ENCODE measurements at regions not wholly inside any gene's neighbourhood (a gene's known extent, or its start where the extent isn't known, plus 50 kb on each side); places are given as distances from the start of the nearest gene placed in this dataset.
"Not testable (repeated sequence)": the region's sequence is repeated elsewhere in the genome, so short reads cannot be mapped to it uniquely, and the experiment has no call there.

DNA sequence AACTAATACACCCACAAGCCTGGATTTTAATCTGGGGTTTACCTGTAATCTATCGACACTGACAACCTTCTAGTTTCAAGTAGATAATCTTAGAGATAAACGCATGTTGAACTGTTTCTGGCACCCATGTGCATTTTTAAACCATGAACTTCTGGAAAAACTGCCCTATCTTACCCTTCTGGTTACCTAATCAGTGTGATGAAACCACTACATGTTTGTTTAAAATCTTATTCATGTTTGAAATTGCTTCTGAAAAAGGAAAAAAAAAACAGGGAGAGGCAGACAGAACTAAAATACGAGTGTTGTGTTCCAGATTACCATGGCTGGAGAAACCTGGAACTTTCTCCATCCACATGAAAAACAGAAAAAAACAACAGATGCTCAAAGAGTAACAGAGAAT is 139.3 kb downstream of the MID1IP1 start:
- no peak overlapping the region for H3K27ac ChIP-seq (ENCODE audit: low read length)
- H3K9ac ChIP-seq (ENCODE audit: low read length in 2 of 2): no peak overlapping the region
- peaks cover 0 to under 1% of the 10 kb centered on the region in 2 donors for H3K27me3 ChIP-seq (ENCODE audit: control insufficient read depth in 1 of 2, insufficient read depth in 2 of 2, low read length in 2 of 2)
- no peak overlapping the region for H3K4me3 ChIP-seq (ENCODE audit: low read length in 2 of 2)
- no peaks in the 10 kb centered on the region for H3K4me1 ChIP-seq (ENCODE audit: control insufficient read depth, insufficient read depth, low read length)
- no peaks in the 10 kb centered on the region for H3K9me3 ChIP-seq (ENCODE audit: control insufficient read depth in 2 of 2, low read length in 2 of 2)
- no peaks in the 10 kb centered on the region for H3K36me3 ChIP-seq (ENCODE audit: control insufficient read depth in 2 of 2, insufficient read depth in 2 of 2, low read length in 2 of 2)

DNA sequence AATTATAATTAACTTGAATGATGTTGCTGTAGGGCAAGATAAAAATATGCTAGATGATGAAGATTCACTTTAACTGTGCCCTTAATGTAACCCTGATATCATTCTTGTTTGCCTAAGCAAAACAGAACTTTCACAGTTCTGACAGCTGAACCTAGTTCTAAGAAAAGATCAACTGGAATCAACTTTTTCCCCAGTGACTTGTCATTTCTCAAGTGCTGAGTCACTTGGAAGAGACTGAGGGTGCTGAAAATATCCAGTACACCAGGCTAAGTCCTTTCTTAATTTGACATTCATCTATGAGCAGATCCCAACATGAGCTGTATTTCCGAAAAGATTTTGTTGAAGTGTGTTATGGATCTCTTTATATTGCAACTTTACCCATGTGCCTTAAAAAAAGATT is 140.4 kb downstream of the MID1IP1 start:
- no peak overlapping the region for H3K27ac ChIP-seq (ENCODE audit: low read length)
- no peaks in the 10 kb centered on the region for H3K4me1 ChIP-seq (ENCODE audit: control insufficient read depth, insufficient read depth, low read length)
- no peaks in the 10 kb centered on the region for H3K27me3 ChIP-seq (ENCODE audit: control insufficient read depth in 1 of 2, insufficient read depth in 2 of 2, low read length in 2 of 2)
- H3K9ac ChIP-seq (ENCODE audit: low read length in 2 of 2): no peak overlapping the region
- no peaks in the 10 kb centered on the region for H3K36me3 ChIP-seq (ENCODE audit: control insufficient read depth in 2 of 2, insufficient read depth in 2 of 2, low read length in 2 of 2)
- H3K4me3 ChIP-seq (ENCODE audit: low read length in 2 of 2): no peak overlapping the region
- no peaks in the 10 kb centered on the region for H3K9me3 ChIP-seq (ENCODE audit: control insufficient read depth in 2 of 2, low read length in 2 of 2)

DNA sequence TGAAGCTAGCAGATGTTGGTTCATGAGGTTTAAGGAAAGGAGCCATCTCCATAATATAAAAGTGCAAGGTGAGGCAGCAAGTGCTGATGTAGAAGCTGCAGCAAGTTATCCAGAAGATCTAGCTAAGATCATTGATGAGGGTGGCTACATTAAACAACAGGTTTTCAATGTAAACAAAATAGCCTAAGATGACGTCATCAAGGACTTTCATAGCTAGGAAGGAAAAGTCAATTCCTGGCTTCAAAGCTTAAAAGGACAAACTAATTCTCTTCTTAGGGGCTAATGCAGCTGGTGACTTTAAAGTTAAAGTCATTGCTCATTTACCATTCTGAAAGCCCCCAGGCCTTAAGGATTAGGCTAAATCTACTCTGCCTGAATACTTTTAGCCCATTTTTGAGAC is 141.9 kb downstream of the MID1IP1 start:
- Histone ChIP-seq H3K27me3 (ENCODE audit: control insufficient read depth in 1 of 2, insufficient read depth in 2 of 2, low read length in 2 of 2) (no peaks in the 10 kb centered on the region), H3K4me3 (ENCODE audit: low read length in 2 of 2) (no peak overlapping the region), H3K27ac (ENCODE audit: low read length) (no peak overlapping the region), H3K36me3 (ENCODE audit: control insufficient read depth in 2 of 2, insufficient read depth in 2 of 2, low read length in 2 of 2) (no peaks in the 10 kb centered on the region), H3K9me3 (ENCODE audit: control insufficient read depth in 2 of 2, low read length in 2 of 2) (no peaks in the 10 kb centered on the region), H3K9ac (ENCODE audit: low read length in 2 of 2) (no peak overlapping the region), H3K4me1 (ENCODE audit: control insufficient read depth, insufficient read depth, low read length) (no peaks in the 10 kb centered on the region)

DNA sequence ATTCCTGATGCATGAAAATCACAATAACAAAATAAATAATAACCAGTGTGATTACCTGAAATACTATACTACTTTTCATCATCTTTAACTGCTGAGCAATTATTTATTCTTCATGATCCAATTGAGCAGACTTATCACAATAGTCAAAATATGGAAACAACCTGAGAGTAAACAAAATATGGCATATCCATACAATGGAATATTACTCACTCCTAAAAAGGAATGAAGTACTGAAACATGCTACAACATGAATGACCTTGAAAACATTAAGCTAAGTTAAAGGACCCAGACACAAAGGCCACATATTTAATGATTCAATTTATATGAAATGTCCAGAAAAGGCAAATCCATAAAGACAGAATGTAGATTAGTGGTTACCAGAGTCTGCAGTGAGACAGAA is 146.8 kb downstream of the MID1IP1 start:
- Histone ChIP-seq H3K9me3 (ENCODE audit: control insufficient read depth in 2 of 2, low read length in 2 of 2) (peaks cover 0 to 3% of the 10 kb centered on the region in 2 donors), H3K27me3 (ENCODE audit: control insufficient read depth in 1 of 2, insufficient read depth in 2 of 2, low read length in 2 of 2) (no peaks in the 10 kb centered on the region), H3K36me3 (ENCODE audit: control insufficient read depth in 2 of 2, insufficient read depth in 2 of 2, low read length in 2 of 2) (no peaks in the 10 kb centered on the region), H3K4me1 (ENCODE audit: control insufficient read depth, insufficient read depth, low read length) (no peaks in the 10 kb centered on the region), H3K4me3 (ENCODE audit: low read length in 2 of 2) (no peak overlapping the region), H3K9ac (ENCODE audit: low read length in 2 of 2) (no peak overlapping the region), H3K27ac (ENCODE audit: low read length) (no peak overlapping the region)

DNA sequence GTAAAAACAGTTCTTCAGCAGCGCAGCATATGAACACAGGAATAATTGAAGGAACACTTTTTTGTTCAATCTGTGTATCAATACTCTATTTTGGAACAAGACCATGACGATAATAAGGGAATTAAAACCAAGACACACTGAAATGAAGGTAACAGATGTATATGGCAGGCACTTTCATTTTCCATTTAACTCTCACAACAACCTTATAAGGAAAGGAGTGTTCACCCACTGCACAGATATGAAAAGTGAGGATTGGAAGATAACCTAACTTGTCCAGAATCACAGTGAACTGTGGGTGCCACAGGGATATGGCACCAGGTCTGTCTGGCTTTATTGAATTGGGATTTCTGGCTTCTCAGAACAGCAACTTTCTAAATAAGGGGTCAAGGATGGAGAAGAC is 153.3 kb downstream of the MID1IP1 start:
- Histone ChIP-seq H3K4me3 (ENCODE audit: low read length in 2 of 2) (no peak overlapping the region), H3K9ac (ENCODE audit: low read length in 2 of 2) (no peak overlapping the region), H3K36me3 (ENCODE audit: control insufficient read depth in 2 of 2, insufficient read depth in 2 of 2, low read length in 2 of 2) (no peaks in the 10 kb centered on the region)

DNA sequence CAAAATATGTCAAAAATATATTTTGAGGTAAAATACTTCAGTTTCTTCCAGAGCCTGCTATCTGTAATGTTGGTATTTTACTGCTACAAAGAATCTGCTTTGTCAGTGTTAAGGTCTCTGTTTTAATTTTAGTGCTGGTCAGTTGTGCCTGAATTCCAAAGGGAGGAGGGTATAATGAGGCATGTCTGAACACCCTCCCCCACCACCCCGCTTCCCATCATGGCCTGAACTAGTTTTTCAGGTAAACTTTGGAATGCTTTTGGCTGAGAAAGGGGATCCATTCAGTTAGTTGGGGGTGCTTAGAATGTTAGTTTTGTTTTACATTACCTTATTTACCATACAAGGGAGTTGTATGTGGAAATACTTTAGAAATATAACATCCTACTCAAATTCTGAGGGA is 158.5 kb downstream of the MID1IP1 start:
- H3K4me3 ChIP-seq (ENCODE audit: low read length in 2 of 2): no peak overlapping the region
- no peak overlapping the region for H3K27ac ChIP-seq (ENCODE audit: low read length)
- H3K36me3 ChIP-seq (ENCODE audit: control insufficient read depth in 2 of 2, insufficient read depth in 2 of 2, low read length in 2 of 2): no peaks in the 10 kb centered on the region
- peaks cover 0 to 7% of the 10 kb centered on the region in 2 donors for H3K27me3 ChIP-seq (ENCODE audit: control insufficient read depth in 1 of 2, insufficient read depth in 2 of 2, low read length in 2 of 2)
- peaks cover 0 to 4% of the 10 kb centered on the region in 2 donors for H3K9me3 ChIP-seq (ENCODE audit: control insufficient read depth in 2 of 2, low read length in 2 of 2)
- no peak overlapping the region for H3K9ac ChIP-seq (ENCODE audit: low read length in 2 of 2)
- H3K4me1 ChIP-seq (ENCODE audit: control insufficient read depth, insufficient read depth, low read length): peaks cover 5% of the 10 kb centered on the region

More for the DNA sequence above, 153.3 kb downstream of the MID1IP1 start:
- Histone ChIP-seq H3K27me3 (ENCODE audit: control insufficient read depth in 1 of 2, insufficient read depth in 2 of 2, low read length in 2 of 2) (peaks cover 0 to 7% of the 10 kb centered on the region in 2 donors), H3K27ac (ENCODE audit: low read length) (no peak overlapping the region), H3K4me1 (ENCODE audit: control insufficient read depth, insufficient read depth, low read length) (peaks cover 2% of the 10 kb centered on the region), H3K9me3 (ENCODE audit: control insufficient read depth in 2 of 2, low read length in 2 of 2) (peaks cover 0 to 4% of the 10 kb centered on the region in 2 donors)

DNA sequence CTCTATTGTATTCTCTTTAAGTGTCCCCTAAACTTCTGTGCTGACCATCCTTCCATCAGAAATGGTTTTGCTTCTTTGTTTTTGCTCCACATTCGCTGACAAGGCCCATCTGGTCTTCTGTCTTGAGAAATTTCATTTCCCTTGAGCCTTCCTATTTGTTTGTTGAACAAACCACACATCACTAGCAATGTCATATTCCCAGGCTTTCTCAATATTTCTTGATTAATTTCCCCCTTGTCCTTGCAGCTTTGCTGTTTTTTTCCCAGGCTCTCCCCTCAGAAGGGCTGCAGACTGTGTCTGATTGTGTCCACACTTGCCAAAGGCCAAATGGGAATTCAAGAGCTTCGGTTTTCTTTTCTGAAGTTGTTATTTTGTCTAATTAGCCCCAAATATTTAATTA is 158.9 kb downstream of the MID1IP1 start:
- Histone ChIP-seq H3K9ac (ENCODE audit: low read length in 2 of 2) (no peak overlapping the region), H3K27me3 (ENCODE audit: control insufficient read depth in 1 of 2, insufficient read depth in 2 of 2, low read length in 2 of 2) (peaks cover 0 to 7% of the 10 kb centered on the region in 2 donors), H3K4me1 (ENCODE audit: control insufficient read depth, insufficient read depth, low read length) (peaks cover 5% of the 10 kb centered on the region), H3K9me3 (ENCODE audit: control insufficient read depth in 2 of 2, low read length in 2 of 2) (peaks cover 0 to 4% of the 10 kb centered on the region in 2 donors), H3K27ac (ENCODE audit: low read length) (no peak overlapping the region), H3K36me3 (ENCODE audit: control insufficient read depth in 2 of 2, insufficient read depth in 2 of 2, low read length in 2 of 2) (no peaks in the 10 kb centered on the region), H3K4me3 (ENCODE audit: low read length in 2 of 2) (no peak overlapping the region)

DNA sequence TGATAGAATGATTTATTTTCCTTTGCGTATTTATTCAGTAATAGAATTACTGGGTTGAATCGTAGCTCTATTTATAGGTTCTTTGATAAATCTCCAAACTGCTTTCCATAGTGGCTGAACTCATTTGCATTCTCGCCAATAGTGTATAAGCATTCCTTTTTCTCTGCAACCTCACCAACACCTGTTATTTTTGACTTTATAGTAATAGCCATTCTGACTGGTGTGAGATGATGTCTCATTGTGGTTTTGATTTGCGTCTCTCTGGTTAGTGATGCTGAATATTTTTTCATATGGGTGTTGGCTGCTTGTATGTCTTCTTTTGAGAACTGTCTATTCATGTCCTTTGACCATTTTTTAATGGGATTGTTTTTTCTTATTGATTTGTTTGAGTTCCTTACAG is 160.7 kb downstream of the MID1IP1 start:
- Histone ChIP-seq H3K9me3 (ENCODE audit: control insufficient read depth in 2 of 2, low read length in 2 of 2) (peaks cover 0 to 4% of the 10 kb centered on the region in 2 donors), H3K4me3 (ENCODE audit: low read length in 2 of 2) (no peak overlapping the region), H3K9ac (ENCODE audit: low read length in 2 of 2) (no peak overlapping the region), H3K4me1 (ENCODE audit: control insufficient read depth, insufficient read depth, low read length) (peaks cover 5% of the 10 kb centered on the region), H3K27me3 (ENCODE audit: control insufficient read depth in 1 of 2, insufficient read depth in 2 of 2, low read length in 2 of 2) (peaks cover 0 to 10% of the 10 kb centered on the region in 2 donors), H3K36me3 (ENCODE audit: control insufficient read depth in 2 of 2, insufficient read depth in 2 of 2, low read length in 2 of 2) (no peaks in the 10 kb centered on the region), H3K27ac (ENCODE audit: low read length) (no peak overlapping the region)

DNA sequence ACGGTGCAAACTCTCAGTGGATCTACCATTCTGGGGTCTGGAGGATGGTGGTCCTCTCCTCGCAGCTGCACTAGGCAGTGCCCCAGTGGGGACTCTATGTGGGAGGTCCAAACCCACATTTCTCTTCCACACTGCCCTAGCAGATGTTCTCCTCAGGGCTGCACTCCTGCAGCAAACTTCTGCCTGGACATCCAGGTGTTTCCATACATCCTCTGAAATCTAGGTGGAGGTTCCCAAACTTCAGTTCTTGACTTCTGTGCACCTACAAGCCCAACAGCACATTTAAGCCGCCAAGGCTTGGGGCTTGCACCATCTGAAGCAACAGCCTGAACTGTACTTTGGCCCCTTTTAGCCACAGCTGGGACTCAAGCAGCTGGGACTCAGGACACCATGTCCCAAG is 162.0 kb downstream of the MID1IP1 start:
- H3K4me1 ChIP-seq (ENCODE audit: control insufficient read depth, insufficient read depth, low read length); H3K36me3 ChIP-seq (ENCODE audit: control insufficient read depth in 2 of 2, insufficient read depth in 2 of 2, low read length in 2 of 2); H3K9ac ChIP-seq (ENCODE audit: low read length in 2 of 2); H3K27ac ChIP-seq (ENCODE audit: low read length); H3K4me3 ChIP-seq (ENCODE audit: low read length in 2 of 2); H3K9me3 ChIP-seq (ENCODE audit: control insufficient read depth in 2 of 2, low read length in 2 of 2); H3K27me3 ChIP-seq (ENCODE audit: control insufficient read depth in 1 of 2, insufficient read depth in 2 of 2, low read length in 2 of 2): not testable (repeated sequence)

DNA sequence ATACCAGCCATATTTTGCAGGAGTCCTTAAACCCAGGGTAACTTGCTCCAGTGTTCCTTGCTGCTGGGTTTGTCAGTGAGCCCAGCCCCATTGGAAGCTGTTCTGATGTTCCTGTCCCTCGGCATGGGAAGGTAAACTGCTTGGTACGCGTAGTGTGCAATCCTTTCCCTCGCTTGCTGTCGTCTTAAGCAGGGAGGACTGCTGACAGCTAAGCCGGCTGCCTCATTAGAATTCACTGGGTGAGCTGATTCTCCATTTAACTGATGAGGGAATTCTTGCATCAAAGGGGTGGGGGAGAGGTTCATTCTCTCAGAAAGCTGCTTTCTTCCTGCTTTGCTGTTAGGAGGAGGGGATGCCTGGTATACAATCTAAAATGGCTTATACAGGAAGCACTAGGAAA is 164.6 kb downstream of the MID1IP1 start:
- H3K27ac ChIP-seq (ENCODE audit: low read length): no peak overlapping the region
- peaks cover 0 to 4% of the 10 kb centered on the region in 2 donors for H3K27me3 ChIP-seq (ENCODE audit: control insufficient read depth in 1 of 2, insufficient read depth in 2 of 2, low read length in 2 of 2)
- H3K9ac ChIP-seq (ENCODE audit: low read length in 2 of 2): no peak overlapping the region
- peaks cover 2% of the 10 kb centered on the region for H3K4me1 ChIP-seq (ENCODE audit: control insufficient read depth, insufficient read depth, low read length)
- H3K9me3 ChIP-seq (ENCODE audit: control insufficient read depth in 2 of 2, low read length in 2 of 2): no peaks in the 10 kb centered on the region
- H3K4me3 ChIP-seq (ENCODE audit: low read length in 2 of 2): no peak overlapping the region
- no peaks in the 10 kb centered on the region for H3K36me3 ChIP-seq (ENCODE audit: control insufficient read depth in 2 of 2, insufficient read depth in 2 of 2, low read length in 2 of 2)

DNA sequence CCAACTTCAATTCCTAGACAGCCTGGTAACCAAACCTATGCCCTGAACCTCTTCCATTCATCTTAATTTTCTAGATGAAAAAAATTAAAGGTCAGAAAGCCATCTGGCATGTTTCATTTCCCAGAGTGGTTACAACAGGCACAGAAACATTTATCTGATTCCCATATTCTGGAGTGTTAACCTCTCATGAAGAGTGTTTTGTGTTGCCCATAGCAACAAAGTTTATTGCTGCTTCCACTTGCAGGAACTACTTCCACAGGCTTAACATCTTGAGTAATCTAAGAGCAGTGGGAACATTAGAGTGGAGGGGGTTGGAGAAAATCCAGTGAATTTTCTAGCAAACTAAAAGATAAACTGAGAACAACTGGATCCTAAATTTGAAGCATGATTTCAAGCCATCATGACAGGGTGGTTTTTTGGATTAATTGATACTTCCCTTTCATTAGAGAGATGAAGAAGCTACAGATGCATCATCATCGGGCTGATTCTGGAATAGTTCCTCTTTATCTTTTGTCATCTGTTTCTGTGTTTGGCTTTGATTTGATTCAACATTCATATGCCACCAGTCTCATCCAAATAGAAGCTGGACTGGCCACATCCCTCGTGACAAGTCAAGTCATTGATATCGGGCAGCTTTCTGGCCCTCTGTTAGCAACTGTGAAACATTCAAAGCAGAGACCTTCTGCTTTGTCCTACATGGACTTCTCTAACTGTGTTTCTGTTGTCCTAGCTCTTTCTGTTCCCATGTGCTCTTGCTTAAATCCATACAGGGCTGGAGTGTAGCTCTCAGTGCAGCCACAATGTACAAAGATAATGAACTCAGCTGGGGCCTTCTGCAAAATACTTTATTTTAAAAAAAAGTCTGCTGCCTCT is 167.3 kb downstream of the MID1IP1 start:
- Histone ChIP-seq H3K27ac (ENCODE audit: low read length) (no peak overlapping the region), H3K9me3 (ENCODE audit: control insufficient read depth in 2 of 2, low read length in 2 of 2) (no peaks in the 10 kb centered on the region), H3K27me3 (ENCODE audit: control insufficient read depth in 1 of 2, insufficient read depth in 2 of 2, low read length in 2 of 2) (peaks cover 0 to 6% of the 10 kb centered on the region in 2 donors), H3K4me1 (ENCODE audit: control insufficient read depth, insufficient read depth, low read length) (peaks cover 2% of the 10 kb centered on the region), H3K9ac (ENCODE audit: low read length in 2 of 2) (no peak overlapping the region), H3K4me3 (ENCODE audit: low read length in 2 of 2) (no peak overlapping the region), H3K36me3 (ENCODE audit: control insufficient read depth in 2 of 2, insufficient read depth in 2 of 2, low read length in 2 of 2) (no peaks in the 10 kb centered on the region)
